DOHH2 (cell line): ENCODE measurements at regions not wholly inside any gene's neighbourhood (a gene's known extent, or its start where the extent isn't known, plus 50 kb on each side); places are given as distances from the start of the nearest gene placed in this dataset.

ENCODE experiments used
- CTCF ChIP-seq: fragments of 200-600 bp; sonication (generic); IDR thresholded peaks from one replicate; pipeline ENCODE4 v1.5.1; 2014; ENCODE audit warnings: antibody characterized with exemption, mild to moderate bottlenecking, low read depth, low read length; ENCODE audit not compliant: poor library complexity, severe bottlenecking
- EZH2phosphoT487 ChIP-seq: fragments of 200-600 bp; sonication (generic); IDR thresholded peaks from 2 replicates; pipeline ENCODE4 v1.6.1; 2017; ENCODE audit warnings: borderline replicate concordance, mild to moderate bottlenecking, antibody characterized with exemption, low read length, moderate library complexity, mixed read lengths

GRCh38 chr18:73719611-73720010 lies 428.0 kb downstream of the FBXO15 start:
- TF ChIP-seq CTCF, result no peak
- TF ChIP-seq EZH2phosphoT487, result no peak
